ENCODE measurements at regions not wholly inside any gene's neighbourhood (a gene's known extent, or its start where the extent isn't known, plus 50 kb on each side); places are given as distances from the start of the nearest gene placed in this dataset.

GRCh38 chr14:54085841-54086240, 129.2 kb upstream of the BMP4 start:
- no peaks in the 10 kb centered on the region for H4K20me1 ChIP-seq (replicated peaks in 1 of 2; ENCODE audit: control insufficient read depth in 1 of 2, insufficient read depth in 2 of 2, low read length in 2 of 2)
- no peak overlapping the region for H3K4me2 ChIP-seq (ENCODE audit: insufficient read depth in 1 of 2, low read depth in 2 of 2, low read length in 2 of 2)
- FAIRE-seq: no peak
- H3K56ac ChIP-seq (replicated peaks; ENCODE audit: insufficient read length, low read depth, low read length): no peak overlapping the region
- CTCF ChIA-PET (ENCODE audit: partially characterized antibody): no interaction called here
- H3K18ac ChIP-seq (ENCODE audit: extremely low read depth, low read length): no peak overlapping the region
- H4K91ac ChIP-seq (replicated peaks; ENCODE audit: insufficient read length, low read length): no peak overlapping the region
- POLR2A ChIA-PET (ENCODE audit: partially characterized antibody): no interaction called here
- H3K14ac ChIP-seq (ENCODE audit: insufficient read length): no peak overlapping the region
- WGBS, 2 experiments (ENCODE audit: extremely low coverage in 1 of 2, insufficient coverage in 1 of 2, insufficient read length in 1 of 2, insufficient replicate concordance in 2 of 2, low coverage in 1 of 2, low lambda C conversion rate in 2 of 2, missing lambda C conversion rate in 1 of 2): 75% methylated on average over 4 of the region's 4 CpGs; no CpG with 5 or more reads in 1 of the 2 experiments
- H3K36me3 ChIP-seq (ENCODE audit: control insufficient read depth in 2 of 4, insufficient read depth in 4 of 4, low read length in 3 of 4): no peaks in the 10 kb centered on the region
- no peak overlapping the region for H2AFZ ChIP-seq (ENCODE audit: low read length)
- H4K5ac ChIP-seq (ENCODE audit: insufficient read length, low read depth, low read length): no peak overlapping the region
- H3K27ac ChIP-seq (ENCODE audit: low read depth, low read length): no peak overlapping the region
- H2BK12ac ChIP-seq (ENCODE audit: low read depth, low read length): no peak overlapping the region
- H3K23me2 ChIP-seq (ENCODE audit: low read depth, low read length): no peaks in the 10 kb centered on the region
- H3K4me3 ChIP-seq (ENCODE audit: extremely low read depth in 1 of 4, insufficient read depth in 2 of 4, low read depth in 3 of 4, low read length in 4 of 4): no peak overlapping the region
- no peak overlapping the region for H2BK15ac ChIP-seq (ENCODE audit: low read length)
- H3K4ac ChIP-seq (replicated peaks; ENCODE audit: insufficient read length, low read depth, low read length): no peak overlapping the region
- H3K79me2 ChIP-seq (ENCODE audit: control insufficient read depth in 1 of 2, insufficient read depth in 2 of 2, low read length in 2 of 2): no peaks in the 10 kb centered on the region
- no peak overlapping the region for H2BK120ac ChIP-seq (replicated peaks; ENCODE audit: low read depth, low read length)
- no peak overlapping the region for H2BK5ac ChIP-seq (ENCODE audit: low read depth, low read length)
- H3K23ac ChIP-seq (ENCODE audit: insufficient read length): no peak overlapping the region
- peaks cover 0 to 3% (median 0%) of the 10 kb centered on the region in 4 experiments; a peak in 1 of 7 replicates for H3K4me1 ChIP-seq (replicated peaks in 1 of 4; ENCODE audit: control insufficient read depth in 3 of 4, insufficient read depth in 4 of 4, low read length in 3 of 4)
- H2BK20ac ChIP-seq (ENCODE audit: low read length): no peak overlapping the region
- DNase-seq (ENCODE audit: low read depth in 1 of 2, low spot score in 2 of 2): no peak
- no peaks in the 10 kb centered on the region for H3K79me1 ChIP-seq (ENCODE audit: low read depth, low read length)
- no peak overlapping the region for H2AK5ac ChIP-seq (ENCODE audit: low read depth, low read length)
- H3K9me3 ChIP-seq (ENCODE audit: insufficient read depth in 2 of 2, low read depth in 1 of 2, low read length in 1 of 2): no peaks in the 10 kb centered on the region
- H4K8ac ChIP-seq (ENCODE audit: extremely low read depth, insufficient read depth, low read length): no peak overlapping the region
- no peak for TF ChIP-seq SIRT6 (IDR thresholded peaks at IDR 0.05; ENCODE audit: low read length)
- TF ChIP-seq RNF2 (IDR thresholded peaks at IDR 0.05; ENCODE audit: borderline replicate concordance, low read depth, low read length, missing control alignments, poor library complexity, severe bottlenecking): no peak
- no peak for TF ChIP-seq POLR2A (IDR thresholded peaks at IDR 0.05; ENCODE audit: control extremely low read depth in 1 of 2, low read depth in 2 of 2, low read length in 2 of 2)
- no peak for TF ChIP-seq TBP (IDR thresholded peaks at IDR 0.05; ENCODE audit: low read depth, low read length)
- no peaks in the 10 kb centered on the region for H3K27me3 ChIP-seq (replicated peaks in 1 of 4; ENCODE audit: control insufficient read depth in 3 of 4, extremely low read depth in 1 of 4, insufficient read depth in 3 of 4, low read length in 3 of 4)
- H3K9ac ChIP-seq (replicated peaks in 1 of 4; ENCODE audit: extremely low read depth in 1 of 4, low read depth in 3 of 4, low read length in 3 of 4): no peak overlapping the region
